PC-3 (cell line): ENCODE measurements at regions not wholly inside any gene's neighbourhood (a gene's known extent, or its start where the extent isn't known, plus 50 kb on each side); places are given as distances from the start of the nearest gene placed in this dataset.
"Not testable (repeated sequence)": the region's sequence is repeated elsewhere in the genome, so short reads cannot be mapped to it uniquely, and the experiment has no call there.

Experiments used
- CTCF ChIP-seq: fragments of 300-600 bp; sonication (generic); conservative IDR thresholded peaks from 2 replicates; pipeline ENCODE4 v1.5.1; 2017; ENCODE audit warnings: antibody characterized with exemption, low read depth, mild to moderate bottlenecking, low read length
- EZH2 ChIP-seq: fragments of 300-600 bp; sonication (generic); IDR thresholded peaks from one replicate; pipeline ENCODE4 v1.6.1; 2017; ENCODE audit warnings: antibody characterized with exemption, mild to moderate bottlenecking, low read length; ENCODE audit not compliant: unreplicated experiment
- EZH2phosphoT487 ChIP-seq: fragments of 300-600 bp; sonication (generic); IDR thresholded peaks from 2 replicates; pipeline ENCODE4 v1.6.1; 2018; ENCODE audit warnings: mild to moderate bottlenecking, antibody characterized with exemption, low read length, borderline replicate concordance

DNA sequence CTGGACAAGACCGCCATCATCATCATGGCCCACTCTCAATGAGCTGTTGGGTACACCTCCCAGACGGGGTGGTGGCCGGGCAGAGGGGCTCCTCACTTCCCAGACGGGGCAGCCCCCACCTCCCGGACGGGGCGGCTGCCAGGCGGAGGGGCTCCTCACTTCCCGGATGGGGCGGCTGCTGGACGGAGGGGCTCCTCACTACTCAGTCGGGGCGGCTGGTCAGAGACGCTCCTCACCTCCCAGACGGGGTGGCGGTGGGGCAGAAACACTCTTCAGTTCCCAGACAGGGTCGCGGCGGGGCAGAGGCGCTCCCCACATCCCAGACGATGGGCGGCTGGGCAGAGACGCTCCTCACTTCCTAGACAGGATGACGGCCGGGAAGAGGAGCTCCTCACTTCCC is 484.5 kb upstream of the KLHL4 start:
- not testable (repeated sequence) for TF ChIP-seq CTCF, EZH2, EZH2phosphoT487
